ENCODE measurements at regions not wholly inside any gene's neighbourhood (a gene's known extent, or its start where the extent isn't known, plus 50 kb on each side); places are given as distances from the start of the nearest gene placed in this dataset.

GRCh38 chr1:200274116-200274515 lies 135.7 kb downstream of the ZNF281 start:
- ATAC-seq (no peak), DNase-seq (ENCODE audit: low spot score) (no peak), FAIRE-seq (no peak)
- Histone ChIP-seq H3K36me3 (replicated peaks in 1 of 2; ENCODE audit: control insufficient read depth in 1 of 2, insufficient read depth in 2 of 2, low read length in 2 of 2) (no peaks in the 10 kb centered on the region), H4K20me1 (ENCODE audit: insufficient read depth, low read length) (no peaks in the 10 kb centered on the region), H2AFZ (ENCODE audit: low read length) (no peak overlapping the region), H3K79me2 (ENCODE audit: insufficient read depth, low read length) (no peaks in the 10 kb centered on the region), H3K27me3 (ENCODE audit: control insufficient read depth in 1 of 2, insufficient read depth in 2 of 2, low read length in 2 of 2) (no peaks in the 10 kb centered on the region), H3K9ac (ENCODE audit: insufficient read depth, low read depth, low read length) (no peak overlapping the region), H3K4me3 (replicated peaks in 1 of 3; ENCODE audit: insufficient read depth in 1 of 3, low read depth in 2 of 3, low read length in 3 of 3) (no peak overlapping the region), H3K27ac (ENCODE audit: extremely low read length, insufficient read depth, low read length) (no peak overlapping the region), H3K4me2 (ENCODE audit: low read depth, low read length) (no peak overlapping the region), H3K4me1 (ENCODE audit: insufficient read depth, low read length) (peaks cover 36% of the 10 kb centered on the region), H3K9me3 (ENCODE audit: low read length) (no peaks in the 10 kb centered on the region)
- intact Hi-C loops (cut with micrococcal nuclease; ENCODE audit: unreplicated experiment), result loop anchor here (2.0 kb wide), 1 partner anchor 15 kb away; no protein-coding TSS in a partner anchor
- TF ChIP-seq ZNF878 (CRISPR knock-in tag; IDR thresholded peaks at IDR 0.05), result no peak
- no peak for TF ChIP-seq TCF7L2 (IDR thresholded peaks at IDR 0.05; ENCODE audit: low read depth, low read length)
- no peak for TF ChIP-seq ZNF205 (CRISPR knock-in tag; IDR thresholded peaks at IDR 0.05)
- TF ChIP-seq ZNF605 (CRISPR knock-in tag; IDR thresholded peaks at IDR 0.05), result no peak
- no peak for TF ChIP-seq FOXC1 (CRISPR knock-in tag; IDR thresholded peaks at IDR 0.05; ENCODE audit: borderline replicate concordance)
- TF ChIP-seq TRAFD1 (CRISPR knock-in tag; IDR thresholded peaks at IDR 0.05; ENCODE audit: borderline replicate concordance), result no peak
- TF ChIP-seq ZNF7 (CRISPR knock-in tag; IDR thresholded peaks at IDR 0.05), result no peak
- TF ChIP-seq CSRNP1 (CRISPR knock-in tag; IDR thresholded peaks at IDR 0.05), result no peak
- TF ChIP-seq ZNF543 (CRISPR knock-in tag; IDR thresholded peaks at IDR 0.05), result no peak
- TF ChIP-seq DPF2 (CRISPR knock-in tag; IDR thresholded peaks at IDR 0.05; ENCODE audit: borderline replicate concordance, low read depth), result no peak
- TF ChIP-seq TGIF2 (CRISPR knock-in tag; IDR thresholded peaks at IDR 0.05), result no peak
- no peak for TF ChIP-seq ELF3 (CRISPR knock-in tag; IDR thresholded peaks at IDR 0.05)
- POLR2A ChIA-PET, result interaction anchor here (1.3 to 3.9 kb wide), 2 partner anchors 11 to 98 kb away, joined by 4 to 22 read pairs; no protein-coding TSS in a partner anchor
- in situ Hi-C loops (cut with HindIII; ENCODE audit: extremely low pct_ligation_motif_present, low pct_unique_long_range_greater_than_20kb), result loop anchor here (25.0 kb wide), 1 partner anchor 587 kb away; no protein-coding TSS in a partner anchor
- 56% methylated on average over 4 of the region's 4 CpGs for WGBS (ENCODE audit: low lambda C conversion rate)
- no TSS peak for BruUV-seq (replicated peaks)
- CTCF ChIA-PET (ENCODE audit: low intra/inter-chr PET ratio, low total read pairs), result no interaction called here

All from HepG2 (cell line).